GM21786 (cell line): ENCODE measurements at regions not wholly inside any gene's neighbourhood (a gene's known extent, or its start where the extent isn't known, plus 50 kb on each side); places are given as distances from the start of the nearest gene placed in this dataset.
"Not testable (repeated sequence)": the region's sequence is repeated elsewhere in the genome, so short reads cannot be mapped to it uniquely, and the experiment has no call there.

Source experiments
- ATAC-seq: cut with Tn5 transposase; IDR thresholded peaks from one replicate; pipeline ENCODE4 v1.9.1; 2021; ENCODE audit not compliant: unreplicated experiment

DNA sequence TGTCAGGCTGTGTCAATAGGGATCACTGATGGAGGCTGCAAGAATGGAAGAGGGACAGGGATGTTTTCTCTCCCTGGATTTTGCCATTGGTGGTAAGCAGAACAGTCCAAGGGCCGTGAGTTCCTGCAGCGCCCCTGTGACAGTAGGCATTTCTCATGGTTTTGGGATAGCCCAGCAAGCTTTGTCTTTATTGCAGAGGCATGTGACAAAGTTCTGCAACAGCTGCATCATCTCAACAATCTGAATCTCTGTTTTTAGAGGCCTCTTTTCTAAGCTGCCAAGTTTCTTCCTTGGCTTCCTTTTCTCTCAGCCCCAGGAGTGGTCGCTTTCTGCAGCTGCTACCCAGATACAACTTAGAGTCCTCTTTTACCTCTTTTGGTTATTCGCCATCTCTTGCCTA lies 95.7 kb upstream of the TSHZ3 start:
- no peak for ATAC-seq

GRCh38 chr19:31445406-31445805 lies 96.2 kb upstream of the TSHZ3 start:
- ATAC-seq, result no peak

- ATAC-seq, result no peak
These were observed 99.0 kb upstream of the TSHZ3 start for GRCh38 chr19:31448221-31448657.

GRCh38 chr19:31449379-31449778 lies 100.1 kb upstream of the TSHZ3 start:
- no peak for ATAC-seq

GRCh38 chr19:31450696-31451095 lies 101.5 kb upstream of the TSHZ3 start:
- ATAC-seq, result no peak

- ATAC-seq, result no peak
These were observed 102.6 kb upstream of the TSHZ3 start for GRCh38 chr19:31451686-31452330.

- no peak for ATAC-seq
These were observed 110.2 kb upstream of the TSHZ3 start for GRCh38 chr19:31459430-31459829.

- no peak for ATAC-seq
These were observed 112.7 kb upstream of the TSHZ3 start for GRCh38 chr19:31461814-31462539.

DNA sequence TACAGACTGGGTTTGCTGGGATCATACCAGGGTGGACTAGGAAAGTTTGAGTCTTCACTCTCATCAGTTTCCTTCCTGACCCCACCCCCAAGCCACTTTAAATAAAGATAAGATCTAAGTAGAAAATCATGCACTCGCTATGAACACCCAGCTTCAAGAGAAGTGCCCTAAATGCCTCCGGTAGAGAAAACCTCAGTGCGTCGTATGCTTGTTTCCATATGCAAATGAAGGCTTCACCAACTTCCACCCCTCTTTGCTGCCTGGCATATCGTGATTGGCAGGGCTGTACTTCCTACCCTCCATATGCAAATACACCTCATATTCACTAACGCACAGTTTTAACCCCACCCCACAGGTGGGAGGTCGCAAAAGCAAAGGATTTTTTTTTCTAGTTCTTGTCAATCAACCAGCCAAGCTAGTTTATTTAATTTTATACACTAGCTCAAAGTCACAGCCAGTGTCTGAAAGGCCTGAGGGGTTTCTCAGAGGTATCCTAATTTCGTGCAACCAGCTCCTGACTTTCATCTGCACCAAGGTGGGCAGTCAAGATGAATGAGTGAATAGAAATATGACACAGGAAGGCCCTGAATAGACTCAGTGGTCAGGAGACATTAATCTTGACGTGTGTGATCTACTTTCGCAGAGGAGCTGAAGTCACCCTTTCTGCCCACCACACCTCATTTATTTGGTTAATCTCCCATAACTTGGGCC lies 121.1 kb upstream of the TSHZ3 start:
- no peak for ATAC-seq

- ATAC-seq, result no peak
These were observed 121.7 kb upstream of the TSHZ3 start for GRCh38 chr19:31470952-31471351.

GRCh38 chr19:31478241-31478640 lies 129.0 kb upstream of the TSHZ3 start:
- ATAC-seq, result no peak

GRCh38 chr19:31483226-31483857 lies 134.1 kb upstream of the TSHZ3 start:
- ATAC-seq, result no peak

GRCh38 chr19:31484858-31485410 lies 135.7 kb upstream of the TSHZ3 start:
- not testable (repeated sequence) for ATAC-seq

DNA sequence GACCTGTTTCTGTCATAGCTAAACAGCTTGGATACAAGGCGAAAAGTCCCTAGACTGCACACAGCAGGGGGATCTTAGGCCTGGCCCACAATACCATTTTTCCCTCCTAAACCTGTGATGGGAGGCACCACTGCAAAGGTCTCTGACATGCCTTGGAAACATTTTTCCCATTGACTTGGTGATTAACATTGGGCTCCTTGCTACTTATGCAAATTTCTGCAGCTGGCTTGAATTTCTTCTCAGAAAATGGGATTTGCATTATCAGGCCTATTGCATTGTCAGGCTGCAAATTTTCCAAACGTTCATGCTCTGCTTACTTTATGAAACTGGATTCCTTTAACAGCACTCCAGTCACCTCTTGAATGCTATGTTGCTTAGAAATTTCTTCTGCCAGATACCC lies 136.2 kb upstream of the TSHZ3 start:
- no peak for ATAC-seq

GRCh38 chr19:31491242-31491641 lies 142.0 kb upstream of the TSHZ3 start:
- no peak for ATAC-seq

- ATAC-seq, result no peak
These were observed 142.8 kb upstream of the TSHZ3 start for GRCh38 chr19:31492050-31492449.

DNA sequence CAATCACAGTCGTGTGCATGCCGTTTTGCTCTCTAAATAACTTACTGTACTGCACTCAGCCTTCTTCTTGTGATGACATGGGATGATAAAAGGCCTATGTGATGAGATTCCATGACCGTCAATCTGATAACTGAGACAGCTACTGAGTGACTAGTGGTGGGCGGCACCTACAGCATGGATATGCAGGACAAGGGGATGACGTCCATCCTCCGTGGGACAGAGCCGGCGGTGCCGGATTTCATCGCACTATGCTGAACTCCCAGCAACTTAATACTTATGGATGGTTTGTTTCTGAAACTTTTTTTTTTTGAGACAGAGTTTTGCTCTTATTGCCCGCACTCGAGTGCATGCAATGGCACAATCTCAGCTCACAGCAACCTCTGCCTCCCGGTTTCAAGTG lies 146.8 kb upstream of the TSHZ3 start:
- no peak for ATAC-seq

DNA sequence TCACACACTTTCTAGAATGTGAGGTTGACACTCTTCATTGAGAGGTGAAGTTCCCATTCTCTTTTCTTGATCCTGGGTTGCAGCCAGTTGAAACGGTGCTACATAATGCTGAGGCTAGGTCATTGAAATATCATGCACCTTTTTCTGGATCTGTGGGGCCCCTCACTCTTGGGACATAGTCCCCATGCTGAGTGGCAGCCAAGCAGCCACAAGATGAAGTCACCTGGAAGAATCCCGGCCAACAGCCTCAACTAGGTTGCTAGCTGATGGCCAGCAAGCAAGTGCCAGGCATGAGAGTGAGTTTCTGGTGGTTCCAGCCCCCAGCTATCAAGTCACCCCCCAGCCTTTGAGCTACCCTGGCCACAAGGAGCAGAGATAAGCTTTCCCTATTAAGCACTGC lies 148.5 kb upstream of the TSHZ3 start:
- no peak for ATAC-seq

DNA sequence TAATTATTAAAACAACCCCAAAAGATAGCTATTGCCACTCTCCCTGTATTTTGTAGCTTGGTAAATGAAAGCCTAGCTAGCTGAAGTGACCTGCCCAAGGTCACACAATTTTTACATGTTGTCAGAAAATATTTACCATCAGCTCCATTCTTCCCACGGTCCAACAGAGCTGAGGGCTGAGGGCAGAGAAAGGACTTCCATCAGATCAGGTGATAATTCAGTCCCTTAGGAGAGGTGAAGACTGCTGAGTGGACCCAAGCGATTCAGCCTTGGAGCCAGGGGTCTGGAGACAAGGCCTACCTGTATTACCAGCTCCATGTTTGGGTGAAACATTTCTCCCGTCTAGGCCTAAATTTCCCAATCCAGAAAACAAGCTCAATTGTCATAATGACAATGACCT lies 149.5 kb upstream of the TSHZ3 start:
- ATAC-seq, result no peak

GRCh38 chr19:31499281-31500196 lies 150.3 kb upstream of the TSHZ3 start:
- no peak for ATAC-seq
